ENCODE measurements at regions not wholly inside any gene's neighbourhood (a gene's known extent, or its start where the extent isn't known, plus 50 kb on each side); places are given as distances from the start of the nearest gene placed in this dataset.

- ATAC-seq (no peak), DNase-seq (ENCODE audit: low spot score) (no peak)
- H3K4me1 Mint-ChIP-seq, result no peaks in the 10 kb centered on the region
- Histone ChIP-seq H3K4me3 (no peak overlapping the region), H3F3A (replicated peaks; ENCODE audit: low read depth) (no peaks in the 10 kb centered on the region), H4K20me1 (replicated peaks; ENCODE audit: insufficient read depth) (no peaks in the 10 kb centered on the region), H3K9me2 (ENCODE audit: insufficient read depth) (0 out of 2 replicates have a peak, but pooled peaks cover 3% of the 10 kb centered on the region), H3K27ac (ENCODE audit: low read depth) (no peak overlapping the region), H3K4me1 (ENCODE audit: insufficient read depth) (no peaks in the 10 kb centered on the region), H2AFZ (no peak overlapping the region), H3K36me3 (ENCODE audit: insufficient read depth) (no peaks in the 10 kb centered on the region), H3K4me2 (no peak overlapping the region), H3K79me2 (replicated peaks; ENCODE audit: insufficient read depth) (no peaks in the 10 kb centered on the region), H3K27me3 (ENCODE audit: insufficient read depth) (no peaks in the 10 kb centered on the region)
- H3K27ac Mint-ChIP-seq, result no peak overlapping the region
- peaks cover 25% of the 10 kb centered on the region for H3K36me3 Mint-ChIP-seq (ENCODE audit: low read depth)
- H3K27me3 Mint-ChIP-seq (ENCODE audit: insufficient read depth, low read depth, poor library complexity), result no peaks in the 10 kb centered on the region
- no peak for TF ChIP-seq REST (IDR thresholded peaks at IDR 0.05; ENCODE audit: unreplicated experiment)
- TF ChIP-seq ZNF462 (CRISPR knock-in tag; IDR thresholded peaks at IDR 0.05), result no peak
- TF ChIP-seq JUNB (IDR thresholded peaks at IDR 0.05; ENCODE audit: unreplicated experiment), result no peak
- no peak for TF ChIP-seq CREB1 (CRISPR knock-in tag; IDR thresholded peaks at IDR 0.05; ENCODE audit: low read depth)
- TF ChIP-seq ZNF331 (CRISPR knock-in tag; IDR thresholded peaks at IDR 0.05; ENCODE audit: low read depth), result no peak
- no peak for TF ChIP-seq NANOG (IDR thresholded peaks at IDR 0.05; ENCODE audit: borderline replicate concordance)
- no peak for TF ChIP-seq STAT1 (IDR thresholded peaks at IDR 0.05; ENCODE audit: unreplicated experiment)
- no peak for TF ChIP-seq EZH2 (IDR thresholded peaks at IDR 0.05; ENCODE audit: low read depth, unreplicated experiment)
- TF ChIP-seq POLR2AphosphoS5 (IDR thresholded peaks at IDR 0.05; ENCODE audit: low read depth), result no peak
- TF ChIP-seq EZH2phosphoT487 (IDR thresholded peaks at IDR 0.05; ENCODE audit: unreplicated experiment), result no peak
- no peak for TF ChIP-seq CTCF (conservative IDR thresholded peaks at IDR 0.05; ENCODE audit: low read depth in 2 of 2)
- TF ChIP-seq ZNF114 (CRISPR knock-in tag; IDR thresholded peaks at IDR 0.05), result no peak
- no peak for TF ChIP-seq ETS1 (IDR thresholded peaks at IDR 0.05)
- peaks cover 22% of the 10 kb centered on the region for H3K9me3 Mint-ChIP-seq
- H3K4me3 Mint-ChIP-seq, result no peak overlapping the region
These were observed 1444.0 kb downstream of the SLITRK1 start for GRCh38 chr13:82438320-82438719.
